HCT116 (cell line): ENCODE measurements at regions not wholly inside any gene's neighbourhood (a gene's known extent, or its start where the extent isn't known, plus 50 kb on each side); places are given as distances from the start of the nearest gene placed in this dataset.

Experiments used
- ELF1 ChIP-seq: IDR thresholded peaks from 2 replicates; pipeline ENCODE4 v1.6.1; 2012; ENCODE audit warnings: low read depth, borderline replicate concordance
- EZH2 ChIP-seq: fragments of 200-600 bp; sonication (generic); IDR thresholded peaks from 2 replicates; pipeline ENCODE4 v1.6.1; 2017; ENCODE audit warnings: antibody characterized with exemption, mixed run types
- EZH2phosphoT487 ChIP-seq: fragments of 200-600 bp; IDR thresholded peaks from 2 replicates; pipeline ENCODE4 v1.6.1; 2018; ENCODE audit warnings: antibody characterized with exemption, borderline replicate concordance
- JUND ChIP-seq: IDR thresholded peaks from 2 replicates; pipeline ENCODE4 v1.6.1; 2012
- POLR2A ChIP-seq: IDR thresholded peaks from 2 replicates; pipeline ENCODE4 v1.7.0; 2011; ENCODE audit warnings: borderline replicate concordance; ENCODE audit not compliant: insufficient read depth, insufficient read length; ENCODE audit errors: extremely low read depth
- POLR2AphosphoS5 ChIP-seq: IDR thresholded peaks from 2 replicates; pipeline ENCODE4 v1.6.1; 2011; ENCODE audit warnings: mild to moderate bottlenecking, low read depth, low read length, moderate library complexity
- RAD21 ChIP-seq: IDR thresholded peaks from 2 replicates; pipeline ENCODE4 v1.6.1; 2012; ENCODE audit warnings: low read depth, mild to moderate bottlenecking
- SIN3A ChIP-seq: IDR thresholded peaks from 2 replicates; pipeline ENCODE4 v1.6.1; 2012; ENCODE audit warnings: low read depth
- SP1 ChIP-seq: IDR thresholded peaks from 2 replicates; pipeline ENCODE4 v1.6.1; 2012; ENCODE audit warnings: low read depth
- ZNF274 ChIP-seq: fragments of 200-500 bp; sonication (Bioruptor generic); IDR thresholded peaks from 2 replicates; pipeline ENCODE4 v1.6.1; 2014; ENCODE audit warnings: mild to moderate bottlenecking, low read depth, low read length, inconsistent platforms
- TF ChIP-seq, protein P1 (sequence below), 3 experiments: fragments of 200-600 bp in 1 of 3; sonication (generic) in 1 of 3; IDR thresholded peaks in 2 of 3; conservative IDR thresholded peaks in 1 of 3; 2 replicates each; pipeline ENCODE4 v1.5.1; 2012 to 2017; ENCODE audit warnings: low read depth in 2 of 3, low read length in 2 of 3, antibody characterized with exemption in 1 of 3, borderline replicate concordance in 1 of 3, control low read depth in 1 of 3, mild to moderate bottlenecking in 1 of 3, mixed read lengths in 1 of 3, mixed run types in 1 of 3, moderate library complexity in 1 of 3; ENCODE audit not compliant: insufficient read depth in 1 of 3
- TF ChIP-seq, protein P2 (sequence below): IDR thresholded peaks from 2 replicates; pipeline ENCODE4 v1.6.1; 2012
- TF ChIP-seq, protein P3 (sequence below): IDR thresholded peaks from 2 replicates; pipeline ENCODE4 v1.6.1; 2012; ENCODE audit warnings: low read depth

DNA sequence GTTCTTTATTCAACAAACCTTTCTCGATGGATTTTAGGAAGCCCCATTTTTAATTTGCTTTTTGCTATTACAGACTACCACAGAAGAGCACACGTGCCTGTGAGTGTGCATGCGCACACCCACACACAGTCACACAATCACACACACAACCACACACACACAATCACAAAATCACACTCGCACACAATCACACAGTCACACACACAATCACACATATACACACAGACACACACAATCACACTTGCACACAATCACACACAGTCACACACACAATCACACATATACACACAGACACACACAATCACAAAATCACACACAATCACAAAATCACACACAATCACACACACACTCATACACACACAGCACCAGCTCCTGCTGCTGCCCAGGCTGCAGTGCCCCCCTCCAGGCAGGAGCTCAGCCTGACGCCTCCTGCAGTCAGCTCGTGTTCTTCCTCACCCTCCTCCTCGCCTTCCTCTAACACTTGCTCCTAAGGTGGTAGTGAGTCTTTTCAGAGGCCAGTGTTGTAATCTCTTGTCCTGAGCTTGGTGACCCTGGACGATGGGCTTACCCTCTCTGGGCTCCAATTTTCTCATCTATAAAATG, 125.0 kb upstream of the SOX1 start:
- no peak for TF ChIP-seq ZNF274
- no peak for TF ChIP-seq POLR2AphosphoS5
- TF ChIP-seq, protein P1, sequence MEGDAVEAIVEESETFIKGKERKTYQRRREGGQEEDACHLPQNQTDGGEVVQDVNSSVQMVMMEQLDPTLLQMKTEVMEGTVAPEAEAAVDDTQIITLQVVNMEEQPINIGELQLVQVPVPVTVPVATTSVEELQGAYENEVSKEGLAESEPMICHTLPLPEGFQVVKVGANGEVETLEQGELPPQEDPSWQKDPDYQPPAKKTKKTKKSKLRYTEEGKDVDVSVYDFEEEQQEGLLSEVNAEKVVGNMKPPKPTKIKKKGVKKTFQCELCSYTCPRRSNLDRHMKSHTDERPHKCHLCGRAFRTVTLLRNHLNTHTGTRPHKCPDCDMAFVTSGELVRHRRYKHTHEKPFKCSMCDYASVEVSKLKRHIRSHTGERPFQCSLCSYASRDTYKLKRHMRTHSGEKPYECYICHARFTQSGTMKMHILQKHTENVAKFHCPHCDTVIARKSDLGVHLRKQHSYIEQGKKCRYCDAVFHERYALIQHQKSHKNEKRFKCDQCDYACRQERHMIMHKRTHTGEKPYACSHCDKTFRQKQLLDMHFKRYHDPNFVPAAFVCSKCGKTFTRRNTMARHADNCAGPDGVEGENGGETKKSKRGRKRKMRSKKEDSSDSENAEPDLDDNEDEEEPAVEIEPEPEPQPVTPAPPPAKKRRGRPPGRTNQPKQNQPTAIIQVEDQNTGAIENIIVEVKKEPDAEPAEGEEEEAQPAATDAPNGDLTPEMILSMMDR (IDR thresholded peaks at IDR 0.05 in 2 of 3, conservative IDR thresholded peaks at IDR 0.05 in 1 of 3; ENCODE audit: borderline replicate concordance in 1 of 3, insufficient read depth in 1 of 3, low read depth in 2 of 3, low read length in 2 of 3), result no peak
- TF ChIP-seq EZH2phosphoT487, result no peak
- TF ChIP-seq EZH2, result no peak
- no peak for TF ChIP-seq POLR2A
- TF ChIP-seq SIN3A, result no peak
- no peak for TF ChIP-seq SP1
- no peak for TF ChIP-seq RAD21
- no peak for TF ChIP-seq JUND
- TF ChIP-seq ELF1, result no peak
- TF ChIP-seq, protein P2, sequence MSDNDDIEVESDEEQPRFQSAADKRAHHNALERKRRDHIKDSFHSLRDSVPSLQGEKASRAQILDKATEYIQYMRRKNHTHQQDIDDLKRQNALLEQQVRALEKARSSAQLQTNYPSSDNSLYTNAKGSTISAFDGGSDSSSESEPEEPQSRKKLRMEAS, result no peak
- TF ChIP-seq, protein P3, sequence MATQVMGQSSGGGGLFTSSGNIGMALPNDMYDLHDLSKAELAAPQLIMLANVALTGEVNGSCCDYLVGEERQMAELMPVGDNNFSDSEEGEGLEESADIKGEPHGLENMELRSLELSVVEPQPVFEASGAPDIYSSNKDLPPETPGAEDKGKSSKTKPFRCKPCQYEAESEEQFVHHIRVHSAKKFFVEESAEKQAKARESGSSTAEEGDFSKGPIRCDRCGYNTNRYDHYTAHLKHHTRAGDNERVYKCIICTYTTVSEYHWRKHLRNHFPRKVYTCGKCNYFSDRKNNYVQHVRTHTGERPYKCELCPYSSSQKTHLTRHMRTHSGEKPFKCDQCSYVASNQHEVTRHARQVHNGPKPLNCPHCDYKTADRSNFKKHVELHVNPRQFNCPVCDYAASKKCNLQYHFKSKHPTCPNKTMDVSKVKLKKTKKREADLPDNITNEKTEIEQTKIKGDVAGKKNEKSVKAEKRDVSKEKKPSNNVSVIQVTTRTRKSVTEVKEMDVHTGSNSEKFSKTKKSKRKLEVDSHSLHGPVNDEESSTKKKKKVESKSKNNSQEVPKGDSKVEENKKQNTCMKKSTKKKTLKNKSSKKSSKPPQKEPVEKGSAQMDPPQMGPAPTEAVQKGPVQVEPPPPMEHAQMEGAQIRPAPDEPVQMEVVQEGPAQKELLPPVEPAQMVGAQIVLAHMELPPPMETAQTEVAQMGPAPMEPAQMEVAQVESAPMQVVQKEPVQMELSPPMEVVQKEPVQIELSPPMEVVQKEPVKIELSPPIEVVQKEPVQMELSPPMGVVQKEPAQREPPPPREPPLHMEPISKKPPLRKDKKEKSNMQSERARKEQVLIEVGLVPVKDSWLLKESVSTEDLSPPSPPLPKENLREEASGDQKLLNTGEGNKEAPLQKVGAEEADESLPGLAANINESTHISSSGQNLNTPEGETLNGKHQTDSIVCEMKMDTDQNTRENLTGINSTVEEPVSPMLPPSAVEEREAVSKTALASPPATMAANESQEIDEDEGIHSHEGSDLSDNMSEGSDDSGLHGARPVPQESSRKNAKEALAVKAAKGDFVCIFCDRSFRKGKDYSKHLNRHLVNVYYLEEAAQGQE, result no peak
